OCI-LY7 (cell line): ENCODE measurements at regions not wholly inside any gene's neighbourhood (a gene's known extent, or its start where the extent isn't known, plus 50 kb on each side); places are given as distances from the start of the nearest gene placed in this dataset.

Experiments
- BruUV-seq: library from RNA; stranded (reverse); fragments of 400-500 nt; replicated peaks from 2 replicates; lab custom pipeline; 2021; lab: Mats Ljungman, UMichigan
- CTCF ChIA-PET: fragments of 300-600 bp; sonication (Branson Sonifier 250); formaldehyde crosslinking; loops from one replicate; lab custom pipeline; 2022; ENCODE audit warnings: antibody characterized with exemption; ENCODE audit not compliant: unreplicated experiment; lab: Charles Lee
- POLR2A ChIA-PET: fragments of 300-600 bp; sonication (Branson Sonifier 250); formaldehyde crosslinking; loops from one replicate; lab custom pipeline; 2022; ENCODE audit warnings: antibody characterized with exemption; lab: Charles Lee
- DNase-seq: peaks from one replicate; pipeline ENCODE4 v3.0.0-alpha.2; 2015; ENCODE audit warnings: low spot score
- H2AFZ ChIP-seq: fragments of 200-600 bp; sonication (generic), shearing (Covaris generic); 2 replicates; pipeline ENCODE4 v1.6.1; 2014; ENCODE audit warnings: mild to moderate bottlenecking, antibody characterized with exemption, low read length, moderate library complexity
- H3K27ac ChIP-seq: fragments of 200-600 bp; sonication (generic); 2 replicates; pipeline ENCODE4 v1.5.1; 2014; ENCODE audit warnings: mixed run types, low read depth, mild to moderate bottlenecking, moderate library complexity, low read length, inconsistent platforms; ENCODE audit not compliant: poor library complexity, severe bottlenecking
- H3K36me3 ChIP-seq: fragments of 200-600 bp; sonication (generic); 2 replicates; pipeline ENCODE4 v1.6.1; 2014; ENCODE audit warnings: mild to moderate bottlenecking, antibody characterized with exemption, low read length, moderate library complexity, mixed read lengths; ENCODE audit not compliant: insufficient read depth
- H3K4me1 ChIP-seq: fragments of 200-600 bp; sonication (generic); 2 replicates; pipeline ENCODE4 v1.5.1; 2014; ENCODE audit warnings: mild to moderate bottlenecking, low read length; ENCODE audit not compliant: insufficient read depth, poor library complexity, severe bottlenecking
- H3K4me2 ChIP-seq: fragments of 200-600 bp; sonication (generic); 2 replicates; pipeline ENCODE4 v1.6.1; 2014; ENCODE audit warnings: mild to moderate bottlenecking, low read length
- H3K4me3 ChIP-seq: fragments of 200-600 bp; sonication (generic); 2 replicates; pipeline ENCODE4 v1.5.1; 2014; ENCODE audit warnings: mild to moderate bottlenecking, low read depth, low read length; ENCODE audit not compliant: poor library complexity, severe bottlenecking
- H3K79me2 ChIP-seq: fragments of 200-600 bp; sonication (generic); 2 replicates; pipeline ENCODE4 v1.6.1; 2016; ENCODE audit warnings: low read depth, mild to moderate bottlenecking, low read length, moderate library complexity, mixed read lengths; ENCODE audit not compliant: insufficient read depth
- H3K9me2 ChIP-seq: fragments of 200-600 bp; sonication (generic); 2 replicates; pipeline ENCODE4 v1.6.1; 2016; ENCODE audit warnings: mild to moderate bottlenecking, low read length, mixed read lengths; ENCODE audit not compliant: insufficient read depth
- H3K9me3 ChIP-seq: fragments of 200-600 bp; sonication (generic); 2 replicates; pipeline ENCODE4 v1.6.1; 2014; ENCODE audit warnings: mild to moderate bottlenecking, mixed run types, low read length, mixed read lengths
- H4K20me1 ChIP-seq: fragments of 200-600 bp; sonication (generic); 2 replicates; pipeline ENCODE4 v1.6.1; 2014; ENCODE audit warnings: mild to moderate bottlenecking, antibody characterized with exemption, low read length, moderate library complexity, mixed read lengths; ENCODE audit not compliant: insufficient read depth
- EZH2phosphoT487 ChIP-seq: fragments of 200-600 bp; sonication (generic); IDR thresholded peaks from 2 replicates; pipeline ENCODE4 v1.6.1; 2018; ENCODE audit warnings: low read depth, borderline replicate concordance, mild to moderate bottlenecking, mixed run types, antibody characterized with exemption, low read length, moderate library complexity, mixed read lengths
- intact Hi-C: fragments of 100-400 bp; cut with micrococcal nuclease; formaldehyde crosslinking; loops from one replicate; pipeline ENCODE4 v1.10.0; 2022; ENCODE audit not compliant: unreplicated experiment
- TF ChIP-seq, protein P1 (sequence below): fragments of 200-600 bp; sonication (generic); conservative IDR thresholded peaks from 2 replicates; pipeline ENCODE4 v1.5.1; 2014; ENCODE audit warnings: mild to moderate bottlenecking, antibody characterized with exemption, low read length, moderate library complexity, mixed read lengths

DNA sequence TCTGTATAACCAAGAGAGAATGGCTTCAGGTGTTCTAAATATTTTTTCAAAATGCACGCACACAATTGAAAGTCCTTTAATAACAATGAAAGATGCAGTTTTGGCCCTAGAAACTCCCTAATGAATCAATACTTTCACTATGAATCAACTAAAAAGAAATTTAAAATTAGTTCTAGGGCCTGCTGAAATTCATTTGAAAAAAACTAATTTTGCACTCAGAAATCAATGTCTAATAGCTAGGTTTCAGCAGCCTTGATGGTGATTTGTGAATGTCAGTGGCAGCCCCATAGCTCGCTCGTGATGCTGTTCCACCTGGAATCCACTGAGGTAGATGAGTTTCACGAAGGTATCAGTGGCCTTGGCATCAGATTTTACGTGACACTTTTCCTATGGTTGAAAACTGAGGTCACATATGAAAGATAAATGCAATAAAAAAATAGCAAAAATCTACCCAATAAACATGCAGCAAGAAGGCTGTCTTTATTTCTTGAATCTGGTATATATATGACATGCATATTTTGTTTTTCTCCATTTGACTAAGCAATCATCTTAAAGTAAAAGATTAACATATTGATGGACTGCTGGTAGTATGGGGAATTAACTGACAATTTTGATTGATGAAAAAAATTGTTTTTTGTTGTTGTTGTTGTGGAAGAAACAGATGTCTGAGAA is 141.0 kb downstream of the AKAP11 start:
- intact Hi-C loops, result no loop called here
- POLR2A ChIA-PET, result no interaction called here

DNA sequence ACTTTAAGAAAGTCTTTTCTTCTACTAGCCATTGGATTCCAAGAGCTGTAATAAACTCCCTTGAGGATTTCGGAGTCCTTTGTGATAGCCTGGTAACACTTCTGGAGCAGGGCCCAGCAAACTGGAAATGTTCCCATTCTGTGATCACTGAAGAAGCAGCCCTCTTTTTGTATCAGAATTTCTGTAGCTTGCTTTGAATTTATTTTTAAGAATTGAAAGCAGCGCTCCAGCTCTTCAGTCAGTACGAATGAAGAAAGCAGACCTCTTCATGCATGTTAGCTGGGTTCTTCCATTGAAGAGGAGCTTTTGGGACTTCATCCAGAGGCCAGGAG is 141.5 kb downstream of the AKAP11 start:
- H3K27ac ChIP-seq, result no peak overlapping the region
- no peak for DNase-seq
- no peaks in the 10 kb centered on the region for H3K9me3 ChIP-seq
- CTCF ChIA-PET, result no interaction called here
- no TSS peak for BruUV-seq
- H3K4me2 ChIP-seq, result no peak overlapping the region
- no peaks in the 10 kb centered on the region for H4K20me1 ChIP-seq
- no peaks in the 10 kb centered on the region for H3K9me2 ChIP-seq
- H3K79me2 ChIP-seq, result no peaks in the 10 kb centered on the region
- no peaks in the 10 kb centered on the region for H3K36me3 ChIP-seq
- no peak overlapping the region for H2AFZ ChIP-seq
- intact Hi-C loops, result no loop called here
- TF ChIP-seq, protein P1, sequence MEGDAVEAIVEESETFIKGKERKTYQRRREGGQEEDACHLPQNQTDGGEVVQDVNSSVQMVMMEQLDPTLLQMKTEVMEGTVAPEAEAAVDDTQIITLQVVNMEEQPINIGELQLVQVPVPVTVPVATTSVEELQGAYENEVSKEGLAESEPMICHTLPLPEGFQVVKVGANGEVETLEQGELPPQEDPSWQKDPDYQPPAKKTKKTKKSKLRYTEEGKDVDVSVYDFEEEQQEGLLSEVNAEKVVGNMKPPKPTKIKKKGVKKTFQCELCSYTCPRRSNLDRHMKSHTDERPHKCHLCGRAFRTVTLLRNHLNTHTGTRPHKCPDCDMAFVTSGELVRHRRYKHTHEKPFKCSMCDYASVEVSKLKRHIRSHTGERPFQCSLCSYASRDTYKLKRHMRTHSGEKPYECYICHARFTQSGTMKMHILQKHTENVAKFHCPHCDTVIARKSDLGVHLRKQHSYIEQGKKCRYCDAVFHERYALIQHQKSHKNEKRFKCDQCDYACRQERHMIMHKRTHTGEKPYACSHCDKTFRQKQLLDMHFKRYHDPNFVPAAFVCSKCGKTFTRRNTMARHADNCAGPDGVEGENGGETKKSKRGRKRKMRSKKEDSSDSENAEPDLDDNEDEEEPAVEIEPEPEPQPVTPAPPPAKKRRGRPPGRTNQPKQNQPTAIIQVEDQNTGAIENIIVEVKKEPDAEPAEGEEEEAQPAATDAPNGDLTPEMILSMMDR, result no peak
- no peak for TF ChIP-seq EZH2phosphoT487
- POLR2A ChIA-PET, result no interaction called here
- no peaks in the 10 kb centered on the region for H3K4me1 ChIP-seq
- H3K4me3 ChIP-seq, result no peak overlapping the region

More for the DNA sequence above, 141.0 kb downstream of the AKAP11 start:
- Histone ChIP-seq H3K4me1 (no peaks in the 10 kb centered on the region), H3K4me2 (no peak overlapping the region), H3K4me3 (no peak overlapping the region), H3K9me2 (no peaks in the 10 kb centered on the region), H3K27ac (no peak overlapping the region), H3K9me3 (no peaks in the 10 kb centered on the region), H2AFZ (no peak overlapping the region), H4K20me1 (no peaks in the 10 kb centered on the region), H3K36me3 (no peaks in the 10 kb centered on the region), H3K79me2 (no peaks in the 10 kb centered on the region)
- DNase-seq, result no peak
- CTCF ChIA-PET, result no interaction called here
- TF ChIP-seq EZH2phosphoT487, result no peak
- no TSS peak for BruUV-seq

DNA sequence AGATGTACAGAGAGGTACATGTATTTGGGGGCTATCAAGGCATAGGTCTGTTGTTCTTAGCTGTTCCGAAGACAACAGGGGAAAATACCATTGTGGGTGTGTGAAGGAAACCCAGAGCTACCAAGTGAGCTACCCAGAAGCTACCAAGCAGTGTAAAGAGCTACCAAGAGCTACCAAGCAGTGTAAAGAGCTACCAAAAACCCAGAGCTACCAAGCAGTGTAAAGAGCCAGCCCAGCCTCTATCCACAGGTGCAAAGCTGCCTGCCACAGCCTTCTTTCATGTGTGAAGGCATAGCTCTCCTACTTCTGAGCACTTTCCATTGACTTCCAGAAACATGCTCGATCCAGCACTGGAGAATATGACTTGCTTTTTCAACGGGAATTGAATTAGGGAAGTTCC is 145.7 kb downstream of the AKAP11 start:
- no peaks in the 10 kb centered on the region for H3K9me3 ChIP-seq
- TF ChIP-seq, protein P1, result no peak
- TF ChIP-seq EZH2phosphoT487, result no peak
- POLR2A ChIA-PET, result no interaction called here
- no peaks in the 10 kb centered on the region for H4K20me1 ChIP-seq
- no peak overlapping the region for H3K4me2 ChIP-seq
- intact Hi-C loops, result no loop called here
- H3K9me2 ChIP-seq, result no peaks in the 10 kb centered on the region
- H2AFZ ChIP-seq, result no peak overlapping the region
- no peak overlapping the region for H3K27ac ChIP-seq
- DNase-seq, result no peak
- H3K4me1 ChIP-seq, result no peaks in the 10 kb centered on the region
- H3K79me2 ChIP-seq, result no peaks in the 10 kb centered on the region
- H3K36me3 ChIP-seq, result no peaks in the 10 kb centered on the region
- CTCF ChIA-PET, result no interaction called here
- no peak overlapping the region for H3K4me3 ChIP-seq
- BruUV-seq, result no TSS peak
